Activated T-cell treated with anti-CD3 and anti-CD28 coated beads, Interleukin-2, amount 50 U/mL, for 4 hours (primary cell): ENCODE measurements at regions not wholly inside any gene's neighbourhood (a gene's known extent, or its start where the extent isn't known, plus 50 kb on each side); places are given as distances from the start of the nearest gene placed in this dataset.

ENCODE experiments used
- ATAC-seq, 2 donors: fragments of 200-7000 bp; cut with Tn5 transposase; one replicate each; pipeline ENCODE4 v1.10.0; 2021
- DNase-seq: peaks from one replicate; pipeline ENCODE4 v3.0.0-alpha.2; 2020
- H3K27me3 Mint-ChIP-seq: one replicate; pipeline ENCODE4 v1.8.0; 2021; ENCODE audit warnings: low read depth, mixed read lengths
- H3K36me3 Mint-ChIP-seq: one replicate; pipeline ENCODE4 v1.8.0; 2022; ENCODE audit warnings: mixed read lengths; ENCODE audit not compliant: insufficient read depth
- H3K4me1 Mint-ChIP-seq: one replicate; pipeline ENCODE4 v1.8.0; 2021; ENCODE audit warnings: low read depth, mixed read lengths
- H3K4me3 Mint-ChIP-seq: one replicate; pipeline ENCODE4 v1.8.0; 2021; ENCODE audit warnings: mild to moderate bottlenecking, moderate library complexity, mixed read lengths
- H3K9me3 Mint-ChIP-seq: one replicate; pipeline ENCODE4 v1.8.0; 2021; ENCODE audit warnings: mixed read lengths

- H3K9me3 Mint-ChIP-seq = peaks cover 3% of the 10 kb centered on the region
- no peaks in the 10 kb centered on the region for H3K36me3 Mint-ChIP-seq
- peaks cover 4% of the 10 kb centered on the region for H3K27me3 Mint-ChIP-seq
- H3K4me3 Mint-ChIP-seq = no peak overlapping the region
- ATAC-seq = no peak
- no peaks in the 10 kb centered on the region for H3K4me1 Mint-ChIP-seq
- no peak for DNase-seq
Measured at GRCh38 chr4:13930155-13930554, 302.6 kb upstream of the BOD1L1 start.

DNA sequence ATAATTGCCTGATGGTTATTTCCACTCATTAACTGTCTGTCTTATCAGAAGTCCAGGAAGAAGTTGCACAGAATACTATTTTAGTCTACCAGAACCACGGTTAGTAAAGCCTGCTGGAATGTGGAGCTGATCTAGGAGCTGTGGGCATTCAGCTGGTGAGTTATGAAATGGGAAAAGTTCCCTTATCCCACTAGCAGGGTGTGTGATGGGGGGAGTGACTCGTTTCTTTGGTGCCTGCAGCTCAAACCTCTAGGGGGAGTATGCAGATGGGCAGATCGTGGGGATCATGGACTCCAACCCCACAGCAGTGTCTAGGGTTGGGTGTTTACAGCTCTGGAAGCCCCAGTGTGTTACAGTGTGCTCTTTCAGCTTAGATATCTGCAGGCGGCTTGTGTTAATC, 305.7 kb upstream of the BOD1L1 start:
- DNase-seq (no peak), ATAC-seq (no peak)
- Mint-ChIP-seq H3K27me3 (peaks cover 4% of the 10 kb centered on the region), H3K9me3 (peaks cover 3% of the 10 kb centered on the region), H3K4me1 (no peaks in the 10 kb centered on the region), H3K36me3 (no peaks in the 10 kb centered on the region), H3K4me3 (no peak overlapping the region)

DNA sequence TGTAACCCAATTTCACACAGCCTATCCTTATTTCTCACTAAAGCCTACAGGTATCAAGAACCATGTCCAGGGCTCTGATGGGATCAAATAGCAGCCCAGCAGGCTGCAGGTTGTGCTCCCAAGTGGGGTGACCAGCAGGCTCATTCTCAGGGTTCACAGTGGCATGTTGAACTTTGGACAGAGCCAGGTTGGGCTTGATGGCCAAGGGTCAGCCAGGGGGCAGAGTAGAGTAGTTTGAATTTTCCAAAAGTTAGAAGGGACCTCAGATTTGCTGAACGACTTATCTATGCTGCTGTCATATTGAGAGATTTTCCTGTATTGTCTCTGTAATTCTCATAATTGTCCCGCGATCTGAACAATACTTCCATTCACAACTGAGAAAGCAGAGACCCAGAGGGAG, 310.8 kb upstream of the BOD1L1 start:
- Mint-ChIP-seq H3K4me3 (no peak overlapping the region), H3K4me1 (no peaks in the 10 kb centered on the region), H3K27me3 (peaks cover 1% of the 10 kb centered on the region), H3K9me3 (no peaks in the 10 kb centered on the region), H3K36me3 (no peaks in the 10 kb centered on the region)
- ATAC-seq = no peak
- DNase-seq = no peak

- H3K4me1 Mint-ChIP-seq = no peaks in the 10 kb centered on the region
- DNase-seq (no peak), ATAC-seq (no peak)
- no peaks in the 10 kb centered on the region for H3K36me3 Mint-ChIP-seq
- H3K27me3 Mint-ChIP-seq = no peaks in the 10 kb centered on the region
- no peak overlapping the region for H3K4me3 Mint-ChIP-seq
- H3K9me3 Mint-ChIP-seq = no peaks in the 10 kb centered on the region
Measured at GRCh38 chr4:13940921-13941320, 313.4 kb upstream of the BOD1L1 start.

DNA sequence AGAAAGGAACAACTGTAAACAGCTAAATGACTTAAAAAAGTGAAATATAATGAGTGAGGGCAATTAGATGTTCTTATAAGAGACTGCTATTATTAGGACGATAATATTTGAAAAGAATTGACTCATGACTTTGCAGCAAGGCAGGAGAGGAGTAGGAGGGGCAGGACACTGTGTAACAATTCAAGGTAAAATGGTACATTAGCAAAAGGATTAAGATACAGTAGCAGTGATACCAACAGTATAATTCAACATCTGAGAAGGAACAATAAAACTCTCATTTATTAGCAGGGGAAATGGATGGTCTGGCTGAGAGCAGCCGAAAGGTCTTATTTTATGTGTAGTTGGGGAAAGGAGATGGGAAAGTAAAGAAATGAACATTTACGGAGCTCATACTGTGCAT, 315.5 kb upstream of the BOD1L1 start:
- Mint-ChIP-seq H3K27me3 (no peaks in the 10 kb centered on the region), H3K9me3 (no peaks in the 10 kb centered on the region), H3K4me1 (no peaks in the 10 kb centered on the region), H3K36me3 (no peaks in the 10 kb centered on the region), H3K4me3 (no peak overlapping the region)
- no peak for DNase-seq
- ATAC-seq = no peak

DNA sequence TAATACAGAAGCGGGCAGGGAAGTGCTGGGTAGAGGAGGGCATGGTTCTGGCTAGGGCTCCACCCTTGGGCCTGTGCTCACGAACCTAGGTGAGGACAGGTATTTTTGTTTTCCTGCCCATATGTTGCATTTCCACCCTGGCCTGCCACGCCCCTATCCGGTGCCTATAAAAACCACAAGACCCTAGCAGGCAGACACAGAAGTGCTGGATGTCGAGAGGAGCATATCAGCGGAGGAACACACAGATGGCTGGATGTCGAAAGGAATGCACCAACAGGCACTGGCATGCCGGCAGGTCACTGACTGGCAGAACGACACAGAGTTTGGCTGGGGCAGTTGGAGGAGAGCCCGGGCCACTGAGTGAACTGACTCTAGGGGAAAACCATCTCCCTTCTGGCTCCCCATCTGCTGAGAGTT, 316.6 kb upstream of the BOD1L1 start:
- no peaks in the 10 kb centered on the region for H3K9me3 Mint-ChIP-seq
- no peak overlapping the region for H3K4me3 Mint-ChIP-seq
- DNase-seq (no peak), ATAC-seq (no peak)
- H3K4me1 Mint-ChIP-seq = no peaks in the 10 kb centered on the region
- H3K36me3 Mint-ChIP-seq = no peaks in the 10 kb centered on the region
- no peaks in the 10 kb centered on the region for H3K27me3 Mint-ChIP-seq

GRCh38 chr4:13947921-13948320, 320.4 kb upstream of the BOD1L1 start:
- H3K27me3 Mint-ChIP-seq = no peaks in the 10 kb centered on the region
- H3K9me3 Mint-ChIP-seq = no peaks in the 10 kb centered on the region
- ATAC-seq (no peak), DNase-seq (no peak)
- H3K4me3 Mint-ChIP-seq = no peak overlapping the region
- no peaks in the 10 kb centered on the region for H3K36me3 Mint-ChIP-seq
- no peaks in the 10 kb centered on the region for H3K4me1 Mint-ChIP-seq

DNA sequence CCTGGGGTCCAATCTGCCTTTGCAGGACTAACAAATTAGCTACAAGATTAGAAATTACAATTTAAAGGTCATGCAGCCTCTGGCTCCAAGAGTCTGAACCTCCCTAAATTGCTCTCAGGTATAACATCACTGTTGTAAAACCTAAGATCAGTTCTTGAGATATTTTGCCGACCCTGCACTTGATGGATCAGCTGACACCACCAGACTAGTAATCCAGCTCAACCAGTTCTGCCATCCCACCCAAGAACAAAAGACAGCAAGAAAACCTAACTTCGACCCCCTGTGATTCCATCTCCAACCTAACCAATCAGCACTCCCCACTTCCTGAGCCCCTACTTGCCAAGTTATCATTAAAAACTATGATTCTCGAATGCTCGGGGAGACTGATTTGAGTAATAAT, 323.0 kb upstream of the BOD1L1 start:
- Mint-ChIP-seq H3K9me3 (no peaks in the 10 kb centered on the region), H3K4me1 (no peaks in the 10 kb centered on the region), H3K27me3 (no peaks in the 10 kb centered on the region), H3K36me3 (no peaks in the 10 kb centered on the region), H3K4me3 (no peak overlapping the region)
- no peak for DNase-seq
- ATAC-seq = no peak

GRCh38 chr4:13953083-13953482, 325.6 kb upstream of the BOD1L1 start:
- DNase-seq = no peak
- no peaks in the 10 kb centered on the region for H3K36me3 Mint-ChIP-seq
- ATAC-seq = no peak
- no peaks in the 10 kb centered on the region for H3K4me1 Mint-ChIP-seq
- no peaks in the 10 kb centered on the region for H3K27me3 Mint-ChIP-seq
- H3K4me3 Mint-ChIP-seq = no peak overlapping the region
- peaks cover 4% of the 10 kb centered on the region for H3K9me3 Mint-ChIP-seq

GRCh38 chr4:13955551-13955950, 328.0 kb upstream of the BOD1L1 start:
- H3K9me3 Mint-ChIP-seq = peaks cover 4% of the 10 kb centered on the region

GRCh38 chr4:13956947-13957346, 329.4 kb upstream of the BOD1L1 start:
- Mint-ChIP-seq H3K27me3 (no peaks in the 10 kb centered on the region), H3K36me3 (no peaks in the 10 kb centered on the region), H3K4me3 (no peak overlapping the region), H3K4me1 (no peaks in the 10 kb centered on the region), H3K9me3 (peaks cover 4% of the 10 kb centered on the region)
- ATAC-seq (no peak), DNase-seq (no peak)

More at GRCh38 chr4:13955551-13955950, 328.0 kb upstream of the BOD1L1 start:
- H3K27me3 Mint-ChIP-seq = no peaks in the 10 kb centered on the region
- H3K4me3 Mint-ChIP-seq = no peak overlapping the region
- ATAC-seq (no peak), DNase-seq (no peak)
- H3K36me3 Mint-ChIP-seq = no peaks in the 10 kb centered on the region
- H3K4me1 Mint-ChIP-seq = no peaks in the 10 kb centered on the region

GRCh38 chr4:13957871-13958270, 330.3 kb upstream of the BOD1L1 start:
- no peaks in the 10 kb centered on the region for H3K27me3 Mint-ChIP-seq
- no peak overlapping the region for H3K4me3 Mint-ChIP-seq
- H3K4me1 Mint-ChIP-seq = no peaks in the 10 kb centered on the region
- no peaks in the 10 kb centered on the region for H3K36me3 Mint-ChIP-seq
- no peak for DNase-seq
- H3K9me3 Mint-ChIP-seq = peaks cover 4% of the 10 kb centered on the region
- ATAC-seq = no peak

- DNase-seq (no peak), ATAC-seq (no peak)
- H3K27me3 Mint-ChIP-seq = no peaks in the 10 kb centered on the region
- no peaks in the 10 kb centered on the region for H3K9me3 Mint-ChIP-seq
- H3K4me1 Mint-ChIP-seq = no peaks in the 10 kb centered on the region
- H3K4me3 Mint-ChIP-seq = no peak overlapping the region
- no peaks in the 10 kb centered on the region for H3K36me3 Mint-ChIP-seq
Measured at GRCh38 chr4:13963601-13964000, 336.1 kb upstream of the BOD1L1 start.

DNA sequence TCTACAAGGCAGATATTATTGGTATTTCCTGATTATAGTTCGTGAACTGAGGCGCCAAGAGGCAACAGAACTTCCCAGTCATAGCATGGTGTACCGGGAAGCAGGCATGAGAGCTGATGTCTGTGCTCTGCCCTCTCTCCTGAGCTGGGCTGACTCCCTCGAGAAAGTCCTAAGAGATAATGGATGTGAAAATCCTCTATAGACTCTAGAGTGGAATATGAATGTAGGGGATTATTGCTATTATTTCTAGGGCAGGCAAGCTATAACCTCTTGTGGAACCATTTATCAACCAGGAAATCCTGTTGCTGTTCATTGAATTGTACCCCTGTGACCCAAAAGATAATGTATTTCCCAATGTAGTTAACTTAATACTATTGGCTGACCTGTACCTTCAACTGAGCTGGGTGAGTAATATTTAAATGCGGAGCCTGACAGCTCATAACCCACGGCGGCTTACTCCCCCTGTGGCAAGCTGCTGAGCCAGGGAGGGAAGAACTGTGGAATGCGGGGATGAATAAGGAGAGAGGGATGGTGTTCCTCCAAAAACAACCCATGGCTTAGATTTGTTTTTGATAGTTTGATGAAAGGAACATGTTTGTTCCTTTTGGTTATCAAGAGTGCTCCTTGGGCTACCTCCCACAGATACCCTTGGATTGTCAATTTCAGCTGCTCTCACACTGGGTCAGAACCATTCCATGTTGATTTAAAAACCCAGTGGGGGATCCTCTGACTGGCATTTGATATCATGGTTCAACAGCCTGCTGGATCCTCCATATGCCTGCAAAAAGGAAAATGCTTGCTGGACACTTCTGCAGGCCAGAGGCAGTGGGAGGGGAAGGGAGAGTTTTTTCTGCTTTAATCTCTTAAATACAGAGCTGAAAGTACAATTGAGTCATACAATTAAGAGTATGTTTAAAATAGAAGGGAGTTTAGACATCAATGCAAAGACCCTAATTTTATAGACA, 339.0 kb upstream of the BOD1L1 start:
- Mint-ChIP-seq H3K27me3 (no peaks in the 10 kb centered on the region), H3K9me3 (no peaks in the 10 kb centered on the region), H3K4me1 (no peaks in the 10 kb centered on the region), H3K4me3 (no peak overlapping the region), H3K36me3 (no peaks in the 10 kb centered on the region)
- DNase-seq = no peak
- no peak for ATAC-seq

DNA sequence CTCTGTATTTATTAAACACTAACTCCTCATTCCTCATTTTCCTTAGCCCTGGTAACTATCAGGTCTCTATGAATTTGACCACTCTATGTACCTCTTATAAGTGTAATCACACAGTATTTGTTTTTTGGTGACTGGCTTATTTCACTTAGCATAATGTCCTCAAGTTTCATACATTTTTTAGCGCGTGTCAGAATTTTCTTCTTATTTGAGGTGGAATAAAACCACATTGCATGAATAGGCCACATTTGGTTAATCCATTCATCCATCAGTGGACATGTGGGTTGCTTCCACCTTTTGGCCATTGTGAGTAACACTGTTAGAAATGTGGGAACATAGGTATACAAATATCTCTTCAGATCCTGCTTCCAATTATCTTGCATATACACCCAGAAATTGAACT, 341.2 kb upstream of the BOD1L1 start:
- no peak for DNase-seq
- ATAC-seq = no peak
- Mint-ChIP-seq H3K4me3 (no peak overlapping the region), H3K4me1 (no peaks in the 10 kb centered on the region), H3K27me3 (no peaks in the 10 kb centered on the region), H3K9me3 (no peaks in the 10 kb centered on the region), H3K36me3 (no peaks in the 10 kb centered on the region)
